Neural cell (in vitro differentiated cells): ENCODE measurements at regions not wholly inside any gene's neighbourhood (a gene's known extent, or its start where the extent isn't known, plus 50 kb on each side); places are given as distances from the start of the nearest gene placed in this dataset.

Experiments
- EZH2 ChIP-seq: fragments of 200-600, 300-800 bp; shearing (Covaris generic), sonication (generic); IDR thresholded peaks from 2 replicates; pipeline ENCODE4 v1.6.1; 2014; ENCODE audit warnings: antibody characterized with exemption, low read length, borderline replicate concordance, mild to moderate bottlenecking; ENCODE audit not compliant: insufficient read depth, poor library complexity, severe bottlenecking
- MXI1 ChIP-seq: fragments of 450-650 bp; conservative IDR thresholded peaks from 2 replicates; pipeline ENCODE4 v1.6.1; 2014; ENCODE audit warnings: antibody characterized with exemption, mild to moderate bottlenecking; ENCODE audit not compliant: poor library complexity, severe bottlenecking
- POLR2AphosphoS5 ChIP-seq: IDR thresholded peaks from 2 replicates; pipeline ENCODE4 v1.6.1; 2012
- RAD21 ChIP-seq: fragments of 450-650 bp; conservative IDR thresholded peaks from 2 replicates; pipeline ENCODE4 v1.6.1; 2014; ENCODE audit warnings: antibody characterized with exemption, mild to moderate bottlenecking, moderate library complexity
- SMC3 ChIP-seq: fragments of 450-650 bp; conservative IDR thresholded peaks from 2 replicates; pipeline ENCODE4 v1.6.1; 2014; ENCODE audit warnings: antibody characterized with exemption, mild to moderate bottlenecking, moderate library complexity; ENCODE audit not compliant: poor library complexity
- TAF1 ChIP-seq: IDR thresholded peaks from 2 replicates; pipeline ENCODE4 v1.6.1; 2012; ENCODE audit warnings: low read depth
- TF ChIP-seq, protein P1 (sequence below): fragments of 450-650 bp; IDR thresholded peaks from 2 replicates; pipeline ENCODE4 v1.5.1; 2014; ENCODE audit warnings: antibody characterized with exemption, mild to moderate bottlenecking, moderate library complexity; ENCODE audit not compliant: poor library complexity, severe bottlenecking

DNA sequence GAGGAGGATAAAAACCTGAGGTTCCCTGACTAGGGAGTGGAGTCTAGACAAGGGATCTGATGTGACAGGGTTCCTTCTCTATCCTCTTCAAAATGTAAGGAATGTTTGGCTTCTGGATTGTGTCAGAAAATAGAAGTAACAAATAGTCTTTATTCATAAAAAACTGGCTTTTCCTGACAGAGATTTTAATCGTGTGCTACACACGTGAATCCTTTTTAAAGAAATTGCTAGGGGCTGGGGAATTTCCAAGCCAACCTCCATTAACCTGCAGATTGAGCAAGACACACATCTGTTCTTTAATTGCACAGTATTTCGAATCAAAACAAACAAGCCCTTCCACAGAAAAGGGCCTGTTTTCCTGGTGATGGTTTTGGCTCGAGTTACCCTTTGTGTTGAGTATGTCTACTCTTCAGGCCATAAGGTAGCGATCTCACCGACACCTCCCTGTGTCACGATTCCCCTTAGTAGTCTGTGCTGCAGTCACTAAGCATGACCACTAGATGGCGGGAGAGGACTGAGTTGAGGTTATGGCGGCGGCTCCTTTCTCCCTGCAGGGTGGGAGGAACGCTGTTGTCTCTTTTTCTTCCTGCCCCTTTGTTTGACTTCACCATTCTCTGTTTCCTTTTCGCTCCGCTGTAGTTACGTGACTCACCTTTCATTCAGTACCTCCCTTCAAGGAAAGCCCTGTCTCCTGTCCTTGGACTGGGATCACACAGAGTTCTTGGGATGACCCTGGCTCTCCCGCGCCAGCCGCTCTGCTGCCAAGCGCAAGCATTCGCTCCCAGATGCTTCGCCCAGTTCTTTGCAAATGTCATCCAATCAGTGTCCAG is 137.1 kb upstream of the SLC24A2 start:
- TF ChIP-seq, protein P1, sequence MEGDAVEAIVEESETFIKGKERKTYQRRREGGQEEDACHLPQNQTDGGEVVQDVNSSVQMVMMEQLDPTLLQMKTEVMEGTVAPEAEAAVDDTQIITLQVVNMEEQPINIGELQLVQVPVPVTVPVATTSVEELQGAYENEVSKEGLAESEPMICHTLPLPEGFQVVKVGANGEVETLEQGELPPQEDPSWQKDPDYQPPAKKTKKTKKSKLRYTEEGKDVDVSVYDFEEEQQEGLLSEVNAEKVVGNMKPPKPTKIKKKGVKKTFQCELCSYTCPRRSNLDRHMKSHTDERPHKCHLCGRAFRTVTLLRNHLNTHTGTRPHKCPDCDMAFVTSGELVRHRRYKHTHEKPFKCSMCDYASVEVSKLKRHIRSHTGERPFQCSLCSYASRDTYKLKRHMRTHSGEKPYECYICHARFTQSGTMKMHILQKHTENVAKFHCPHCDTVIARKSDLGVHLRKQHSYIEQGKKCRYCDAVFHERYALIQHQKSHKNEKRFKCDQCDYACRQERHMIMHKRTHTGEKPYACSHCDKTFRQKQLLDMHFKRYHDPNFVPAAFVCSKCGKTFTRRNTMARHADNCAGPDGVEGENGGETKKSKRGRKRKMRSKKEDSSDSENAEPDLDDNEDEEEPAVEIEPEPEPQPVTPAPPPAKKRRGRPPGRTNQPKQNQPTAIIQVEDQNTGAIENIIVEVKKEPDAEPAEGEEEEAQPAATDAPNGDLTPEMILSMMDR: peak; percentile 99
- TF ChIP-seq RAD21: peak; percentile 100
- TF ChIP-seq POLR2AphosphoS5: no peak
- no peak for TF ChIP-seq EZH2
- TF ChIP-seq TAF1: no peak
- TF ChIP-seq MXI1: peak; percentile 44
- peak; percentile 99 for TF ChIP-seq SMC3
